ENCODE measurements at regions not wholly inside any gene's neighbourhood (a gene's known extent, or its start where the extent isn't known, plus 50 kb on each side); places are given as distances from the start of the nearest gene placed in this dataset.

- DNase-seq (ENCODE audit: low spot score): no peak
- TF ChIP-seq, protein P1, sequence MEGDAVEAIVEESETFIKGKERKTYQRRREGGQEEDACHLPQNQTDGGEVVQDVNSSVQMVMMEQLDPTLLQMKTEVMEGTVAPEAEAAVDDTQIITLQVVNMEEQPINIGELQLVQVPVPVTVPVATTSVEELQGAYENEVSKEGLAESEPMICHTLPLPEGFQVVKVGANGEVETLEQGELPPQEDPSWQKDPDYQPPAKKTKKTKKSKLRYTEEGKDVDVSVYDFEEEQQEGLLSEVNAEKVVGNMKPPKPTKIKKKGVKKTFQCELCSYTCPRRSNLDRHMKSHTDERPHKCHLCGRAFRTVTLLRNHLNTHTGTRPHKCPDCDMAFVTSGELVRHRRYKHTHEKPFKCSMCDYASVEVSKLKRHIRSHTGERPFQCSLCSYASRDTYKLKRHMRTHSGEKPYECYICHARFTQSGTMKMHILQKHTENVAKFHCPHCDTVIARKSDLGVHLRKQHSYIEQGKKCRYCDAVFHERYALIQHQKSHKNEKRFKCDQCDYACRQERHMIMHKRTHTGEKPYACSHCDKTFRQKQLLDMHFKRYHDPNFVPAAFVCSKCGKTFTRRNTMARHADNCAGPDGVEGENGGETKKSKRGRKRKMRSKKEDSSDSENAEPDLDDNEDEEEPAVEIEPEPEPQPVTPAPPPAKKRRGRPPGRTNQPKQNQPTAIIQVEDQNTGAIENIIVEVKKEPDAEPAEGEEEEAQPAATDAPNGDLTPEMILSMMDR (IDR thresholded peaks at IDR 0.05): no peak
- no peak for ATAC-seq (ENCODE audit: low FRiP score)
Observed at GRCh38 chr4:34363842-34364241, 1880.5 kb downstream of the ARAP2 start.

DNA sequence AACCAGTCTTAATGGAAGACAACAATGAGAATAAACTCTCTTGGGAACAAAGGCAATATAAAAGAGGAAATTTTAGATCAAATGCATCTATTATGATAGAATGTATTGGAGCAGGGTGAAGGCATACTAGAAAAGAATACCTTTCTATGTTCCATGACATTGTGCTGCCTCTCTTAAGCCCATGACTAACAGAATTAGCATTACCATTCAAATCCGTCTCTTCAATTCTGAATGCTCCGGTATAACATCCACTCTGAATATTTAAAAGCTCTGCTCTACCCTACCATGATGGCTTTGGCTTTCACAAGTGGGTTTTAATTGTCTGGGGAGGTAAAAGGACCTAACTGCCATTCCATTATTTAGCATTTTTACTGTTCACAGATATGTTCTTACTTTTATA, 1878.4 kb downstream of the ARAP2 start:
- DNase-seq (ENCODE audit: low spot score) (no peak), ATAC-seq (ENCODE audit: low FRiP score) (no peak)
- TF ChIP-seq, protein P1 (IDR thresholded peaks at IDR 0.05): no peak

DNA sequence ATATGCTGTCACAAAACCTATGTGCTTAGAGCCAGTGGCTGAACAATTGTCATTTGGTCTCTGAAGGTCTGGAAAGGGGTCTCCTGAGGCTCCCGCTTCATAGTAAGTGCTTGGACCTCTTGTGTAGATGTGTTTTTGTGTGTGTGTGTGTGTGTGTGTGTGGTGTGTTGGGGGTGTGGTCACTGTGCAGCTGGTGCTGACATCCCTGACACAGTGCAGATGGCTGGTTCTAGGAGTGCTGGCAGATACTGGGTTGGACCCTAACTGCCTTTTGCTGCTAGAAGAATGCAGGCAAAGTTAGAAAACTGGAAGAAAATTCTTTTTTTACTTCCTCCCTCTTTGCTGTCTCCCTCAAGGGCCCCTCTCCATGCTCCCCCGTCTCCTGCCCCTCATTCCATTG, 1872.6 kb downstream of the ARAP2 start:
- TF ChIP-seq, protein P1 (IDR thresholded peaks at IDR 0.05): no peak
- no peak for DNase-seq (ENCODE audit: low spot score)
- ATAC-seq (ENCODE audit: low FRiP score): no peak

GRCh38 chr4:34372815-34373214, 1871.5 kb downstream of the ARAP2 start:
- DNase-seq (ENCODE audit: low spot score) (no peak), ATAC-seq (ENCODE audit: low FRiP score) (no peak)
- TF ChIP-seq, protein P1 (IDR thresholded peaks at IDR 0.05): no peak

DNA sequence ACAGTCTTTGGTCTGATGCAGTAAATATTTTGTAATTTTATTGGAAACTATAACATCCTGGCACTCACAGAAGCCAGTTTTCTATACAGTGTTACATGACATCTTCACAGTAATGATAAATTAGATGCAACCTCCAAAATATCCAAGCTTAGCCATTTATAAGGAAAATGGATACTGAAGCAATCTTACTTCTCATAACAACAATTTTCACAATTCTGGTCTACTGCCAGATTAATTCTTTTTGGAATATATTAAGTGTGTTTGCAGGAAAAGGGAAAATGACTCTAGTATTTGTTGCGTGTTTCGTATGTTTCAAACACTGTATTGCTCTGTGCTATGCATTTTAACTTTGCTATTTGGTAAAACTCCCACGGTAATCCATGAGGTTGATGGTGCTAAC, 1870.9 kb downstream of the ARAP2 start:
- ATAC-seq (ENCODE audit: low FRiP score): no peak
- no peak for DNase-seq (ENCODE audit: low spot score)

GRCh38 chr4:34412233-34412632, 1832.1 kb downstream of the ARAP2 start:
- TF ChIP-seq, protein P1 (IDR thresholded peaks at IDR 0.05): no peak
- DNase-seq (ENCODE audit: low spot score): no peak
- ATAC-seq (ENCODE audit: low FRiP score): no peak

More for the DNA sequence above, 1870.9 kb downstream of the ARAP2 start:
- TF ChIP-seq, protein P1 (IDR thresholded peaks at IDR 0.05): no peak

- TF ChIP-seq, protein P1 (IDR thresholded peaks at IDR 0.05): no peak
- no peak for ATAC-seq (ENCODE audit: low FRiP score)
Observed at GRCh38 chr4:34412911-34413310, 1831.4 kb downstream of the ARAP2 start.

More at GRCh38 chr4:34412911-34413310, 1831.4 kb downstream of the ARAP2 start:
- no peak for DNase-seq (ENCODE audit: low spot score)

Measured in omental fat pad (tissue), 3 donors.